ENCODE measurements at regions not wholly inside any gene's neighbourhood (a gene's known extent, or its start where the extent isn't known, plus 50 kb on each side); places are given as distances from the start of the nearest gene placed in this dataset.

DNA sequence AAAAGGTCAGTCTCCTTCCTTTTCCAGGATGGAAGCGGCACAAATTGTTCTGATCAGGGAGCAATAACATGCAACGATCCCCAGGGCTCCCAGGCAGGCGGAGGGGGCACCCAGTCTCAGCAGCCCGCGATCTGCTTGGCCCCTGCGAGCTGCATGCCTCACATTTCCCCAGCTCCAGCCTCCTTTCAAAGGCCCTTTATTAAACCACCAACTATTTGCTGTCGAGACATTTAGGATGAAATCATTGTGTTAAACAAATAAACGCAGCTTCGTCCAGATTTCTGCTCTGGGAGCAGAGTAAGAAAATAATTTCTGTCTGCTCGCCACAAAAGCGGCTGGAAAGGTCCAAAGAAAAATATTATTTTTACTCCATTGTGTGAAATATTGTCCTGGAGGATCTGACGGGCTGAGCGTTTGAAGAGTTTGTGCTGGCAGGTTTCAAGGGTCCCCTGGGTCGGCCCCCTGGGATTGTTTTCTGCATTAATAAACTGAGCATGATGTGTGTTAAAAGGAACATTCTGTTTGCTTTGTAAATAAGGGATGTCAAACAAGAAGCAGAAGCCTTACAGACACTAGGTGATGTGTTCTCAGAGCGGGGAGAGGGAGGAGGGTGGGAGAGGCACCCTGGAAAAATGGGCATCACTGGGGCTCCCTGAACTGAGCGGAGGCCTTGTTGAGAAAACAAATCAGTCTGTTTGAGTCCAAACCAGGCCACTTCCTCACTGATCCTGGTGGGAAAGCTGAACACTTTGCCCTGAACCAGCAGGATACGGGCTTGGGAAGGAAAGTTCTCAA lies 110.1 kb downstream of the FOXD1 start:
- no peak for DNase-seq

DNA sequence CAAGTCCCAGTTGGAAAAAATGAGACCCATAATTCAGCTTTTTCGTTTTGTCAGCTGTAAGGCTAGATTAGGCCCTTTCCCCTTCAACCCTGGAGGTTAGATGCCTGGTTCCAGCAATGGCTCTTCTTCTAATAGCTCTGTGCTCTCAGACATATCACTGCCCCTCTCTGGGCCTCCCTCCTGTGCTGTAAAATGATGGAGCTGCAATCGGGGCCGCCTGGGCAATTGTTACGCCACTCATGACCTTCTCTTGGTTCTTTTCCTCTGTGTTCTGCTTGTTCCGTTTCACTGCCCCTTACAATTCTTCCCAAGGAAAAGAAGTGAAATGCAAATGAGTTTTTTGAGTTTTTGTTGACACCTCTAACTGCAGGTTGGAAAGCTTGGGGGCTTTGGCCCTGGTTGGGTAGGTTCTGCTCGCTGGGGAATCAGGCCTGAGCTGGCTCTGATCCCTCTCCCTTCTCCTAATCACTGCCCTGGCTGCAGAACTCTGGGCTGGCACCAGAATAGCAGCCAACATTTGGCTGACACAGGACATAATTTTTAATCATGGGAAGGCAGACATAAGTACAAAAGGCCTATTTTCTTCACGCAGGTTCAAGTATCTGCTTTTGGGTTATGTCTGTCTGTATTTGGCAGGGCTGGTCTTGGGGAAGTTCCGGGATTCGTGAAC lies 110.9 kb downstream of the FOXD1 start:
- no peak for DNase-seq

DNA sequence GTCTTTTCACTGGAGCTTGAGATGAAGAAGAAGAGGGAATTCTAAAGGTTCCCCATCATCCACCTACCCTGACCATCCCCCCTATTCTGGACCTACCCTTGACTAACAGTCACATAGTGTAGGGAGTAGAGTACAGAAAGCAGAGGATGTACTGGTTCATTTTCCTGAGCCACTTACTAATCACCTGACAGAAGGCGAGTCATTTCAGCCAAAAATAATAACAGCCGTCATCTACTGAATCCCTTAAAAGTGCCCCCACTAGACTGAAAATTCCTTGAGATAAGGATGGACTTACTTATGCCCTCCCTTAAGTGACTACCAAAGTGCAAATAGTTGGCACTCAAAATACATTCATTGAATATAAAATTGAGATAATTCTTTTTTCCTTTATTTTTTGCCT lies 112.2 kb downstream of the FOXD1 start:
- DNase-seq: no peak

DNA sequence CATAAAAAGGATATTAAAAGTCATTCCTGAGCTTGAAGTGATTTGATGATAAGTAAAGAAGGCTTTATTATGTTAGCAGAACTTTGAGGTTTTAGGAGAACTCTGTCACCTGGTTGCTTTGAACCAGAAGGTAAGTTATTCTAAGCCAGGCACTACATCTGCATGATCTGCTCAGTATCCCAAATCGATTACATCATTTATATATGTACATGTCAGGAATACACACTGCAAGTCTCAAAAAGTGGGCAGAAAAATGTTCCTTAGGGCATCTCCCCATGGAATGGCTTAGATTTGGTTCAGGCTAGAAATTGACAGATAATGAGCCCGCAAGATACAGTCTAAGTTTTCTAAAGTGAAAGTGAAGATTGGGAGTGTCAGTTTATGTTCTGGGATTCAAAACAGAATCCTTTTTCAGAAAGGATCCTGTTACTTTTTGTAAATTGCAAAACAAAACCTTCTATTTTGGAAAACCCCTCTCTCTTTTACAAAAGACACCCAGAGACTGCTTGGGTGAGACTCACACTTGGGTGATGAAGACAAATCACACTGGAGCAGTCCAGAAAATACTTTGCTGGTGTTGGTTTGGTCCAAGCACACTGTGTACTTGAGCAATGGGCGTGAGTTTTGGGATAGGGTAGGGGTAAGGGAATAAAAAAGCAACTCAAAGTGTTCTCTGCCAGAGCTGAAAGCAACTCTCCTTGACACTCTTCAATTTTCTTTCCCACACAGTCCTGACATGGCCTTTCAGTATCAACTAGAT lies 114.5 kb downstream of the FOXD1 start:
- no peak for DNase-seq

DNA sequence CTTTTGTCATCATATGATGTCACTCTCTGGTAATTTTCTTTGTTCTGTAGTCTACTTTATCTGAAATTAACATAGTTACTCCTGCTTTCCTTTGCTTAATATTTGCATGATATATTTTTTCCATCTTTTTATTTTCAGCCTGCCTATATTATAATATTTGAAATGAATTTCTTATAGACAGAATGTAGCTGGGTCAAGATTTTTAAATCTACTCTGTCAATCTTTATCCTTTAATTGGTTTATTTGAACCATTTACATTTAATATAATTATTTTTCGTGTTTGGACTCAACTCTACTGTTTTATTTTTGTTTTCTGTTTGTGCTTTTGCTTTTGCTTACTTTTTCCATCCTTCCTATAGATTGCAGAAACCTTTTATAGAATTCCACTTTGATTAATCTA lies 118.0 kb downstream of the FOXD1 start:
- no peak for DNase-seq

DNA sequence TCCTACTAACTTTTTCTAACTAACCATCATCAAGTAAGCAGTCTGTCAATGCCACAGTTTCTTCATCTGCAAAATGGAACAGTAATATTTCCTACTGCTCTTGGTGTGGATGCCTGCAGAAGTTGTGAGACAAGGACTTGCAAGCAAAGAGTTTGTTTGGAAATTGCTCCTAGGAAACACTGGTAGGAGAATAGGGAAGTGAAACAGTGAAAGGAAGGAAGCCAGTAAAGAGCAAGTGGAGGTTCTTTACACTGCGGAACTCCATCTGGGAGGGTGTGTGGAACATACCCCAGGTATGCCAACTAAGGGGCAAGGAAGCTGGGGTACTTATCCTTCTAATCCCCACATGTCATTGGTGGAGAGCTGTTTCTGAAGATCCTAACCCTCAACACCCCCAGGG lies 119.9 kb downstream of the FOXD1 start:
- DNase-seq: no peak

DNA sequence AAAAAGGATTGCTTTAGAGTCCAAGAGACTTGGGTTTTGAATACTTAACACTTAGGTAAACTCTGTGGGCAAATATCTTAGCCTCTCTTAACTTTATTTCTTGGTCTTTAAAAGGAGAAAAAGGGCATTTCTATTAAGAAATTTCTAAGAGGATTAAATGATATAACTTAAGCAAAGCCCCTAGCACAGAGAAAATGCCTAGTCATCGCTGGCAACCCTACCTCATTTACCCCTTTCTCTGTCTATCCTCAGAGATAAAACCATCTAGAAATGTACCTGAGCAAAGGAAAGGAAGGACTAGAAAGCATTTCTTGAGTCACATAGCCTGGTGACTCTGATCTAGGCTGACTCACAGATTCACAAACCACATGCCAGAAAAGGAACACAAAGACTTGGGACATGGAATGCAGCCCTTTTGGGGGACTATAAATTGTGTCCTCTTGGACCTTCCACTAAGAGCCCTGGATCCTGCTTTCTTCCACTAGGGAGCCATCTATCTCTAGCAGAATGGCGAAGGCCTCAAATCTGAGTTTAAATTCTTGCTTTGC lies 120.6 kb downstream of the FOXD1 start:
- DNase-seq: no peak

DNA sequence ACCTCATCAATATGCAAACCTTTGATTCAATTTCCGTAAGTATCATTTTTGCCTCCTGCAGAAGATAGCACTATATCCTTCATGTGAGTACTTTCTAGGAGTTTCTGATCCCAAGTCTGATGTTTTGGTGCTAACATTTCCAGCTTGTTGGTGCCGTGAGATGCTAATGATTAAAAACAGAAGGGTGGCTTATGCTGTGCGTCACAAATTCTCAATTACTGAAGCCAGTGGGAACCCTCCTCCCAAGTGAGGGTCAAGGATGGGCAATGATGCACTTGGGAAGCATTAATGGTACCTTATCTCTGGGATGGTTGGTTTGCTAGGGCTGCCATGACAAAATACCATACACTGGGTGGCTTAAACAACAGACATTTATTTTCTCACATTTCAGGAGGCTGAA lies 123.0 kb downstream of the FOXD1 start:
- DNase-seq: no peak

DNA sequence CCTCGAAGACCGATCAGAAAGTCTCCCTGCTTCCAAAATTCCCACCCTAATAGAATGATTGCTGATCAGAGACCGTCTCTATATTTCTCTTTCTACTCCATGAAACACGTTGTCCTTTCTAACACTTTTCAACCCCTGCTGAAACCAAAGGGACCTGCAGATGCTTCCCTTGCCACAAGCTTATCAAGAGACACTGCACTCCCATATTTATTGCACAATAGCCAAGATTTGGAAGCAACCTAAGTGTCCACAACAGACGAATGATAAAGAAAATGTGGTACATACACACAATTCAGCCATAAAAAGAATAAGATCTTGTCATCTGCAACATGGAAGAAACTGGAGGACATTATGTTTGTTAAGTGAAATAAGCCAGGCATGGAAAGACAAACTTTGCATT lies 125.1 kb downstream of the FOXD1 start:
- no peak for DNase-seq

DNA sequence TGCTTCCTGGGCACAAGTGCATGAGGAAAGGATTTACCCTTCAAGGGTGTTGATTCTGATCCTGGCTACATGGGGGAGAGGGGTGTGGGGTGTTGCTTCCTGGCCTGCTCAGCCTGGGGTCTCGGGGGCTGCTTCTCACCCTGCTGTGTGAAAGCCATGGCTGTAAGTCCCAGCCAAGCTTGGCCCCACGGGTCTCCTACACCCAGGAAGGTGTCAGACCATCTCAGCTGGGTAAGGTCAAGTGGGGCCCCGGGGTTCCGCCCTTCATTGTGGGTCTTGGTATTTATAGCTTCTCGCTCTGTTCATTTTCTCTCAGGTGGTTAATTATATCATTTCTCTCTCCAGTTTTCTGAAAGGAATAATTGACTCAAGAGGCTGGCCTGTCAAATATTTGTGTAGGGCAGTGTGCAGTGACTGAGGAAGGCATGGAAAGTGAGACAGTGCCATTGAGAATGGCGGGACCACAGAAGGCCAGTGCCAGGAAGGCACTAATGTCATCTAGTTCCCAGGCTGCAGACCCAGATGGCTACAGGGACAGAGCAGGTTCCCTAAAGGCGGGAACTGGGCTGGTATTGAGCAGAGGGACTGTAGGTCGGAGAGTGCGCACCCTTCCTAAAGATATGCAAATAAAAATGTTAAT lies 126.0 kb downstream of the FOXD1 start:
- peak; percentile 86 for DNase-seq

DNA sequence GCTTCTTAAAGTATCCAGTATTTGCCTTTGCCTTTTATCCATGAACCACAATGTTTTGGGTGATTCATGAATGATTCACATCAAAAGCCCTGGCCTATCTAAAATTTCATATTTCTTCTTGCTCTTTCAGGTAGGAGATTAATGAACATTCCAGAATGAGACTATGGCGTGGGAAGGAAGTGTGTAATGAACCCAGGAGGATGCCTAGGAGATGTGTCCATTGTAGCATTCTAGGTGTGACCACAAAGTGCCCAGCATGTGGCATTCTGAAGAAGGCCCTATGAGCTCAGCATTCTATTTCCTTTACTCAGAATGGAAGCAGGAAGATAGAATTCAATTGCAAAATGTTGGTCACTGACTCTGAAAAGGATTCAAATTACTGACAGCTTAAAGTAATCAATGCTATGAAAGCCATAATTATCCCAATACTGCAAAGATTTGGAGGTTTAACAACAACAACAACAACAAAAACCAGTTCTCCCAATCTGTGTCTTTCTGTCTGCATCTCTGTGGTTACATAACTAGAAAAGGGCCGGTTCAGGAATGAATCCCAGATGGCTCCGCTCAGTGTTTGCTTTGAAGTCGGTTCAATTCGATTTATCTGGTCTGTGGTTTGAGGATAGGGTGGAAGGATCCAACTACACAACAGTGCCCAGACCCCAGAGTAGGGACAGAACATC lies 126.7 kb downstream of the FOXD1 start:
- peak; percentile 44 for DNase-seq

DNA sequence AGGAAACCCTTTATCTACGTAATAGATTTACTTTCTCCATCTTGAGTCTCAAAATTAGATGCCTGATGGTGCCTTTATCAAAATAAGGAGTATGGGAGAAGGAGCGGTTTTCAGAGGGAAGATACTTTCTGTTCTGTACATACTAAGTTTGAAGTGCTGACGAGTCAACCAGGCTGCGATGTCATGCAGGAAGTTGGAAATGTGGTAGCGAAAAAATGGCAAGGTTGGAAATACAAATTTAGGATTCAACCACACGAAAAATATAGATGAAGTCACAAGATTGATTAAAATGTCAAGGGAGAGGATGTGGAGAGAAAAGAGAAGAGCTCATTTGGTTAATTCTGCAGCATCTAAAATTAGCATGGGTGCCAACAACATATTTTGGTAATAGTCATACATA lies 129.5 kb downstream of the FOXD1 start:
- DNase-seq: no peak

DNA sequence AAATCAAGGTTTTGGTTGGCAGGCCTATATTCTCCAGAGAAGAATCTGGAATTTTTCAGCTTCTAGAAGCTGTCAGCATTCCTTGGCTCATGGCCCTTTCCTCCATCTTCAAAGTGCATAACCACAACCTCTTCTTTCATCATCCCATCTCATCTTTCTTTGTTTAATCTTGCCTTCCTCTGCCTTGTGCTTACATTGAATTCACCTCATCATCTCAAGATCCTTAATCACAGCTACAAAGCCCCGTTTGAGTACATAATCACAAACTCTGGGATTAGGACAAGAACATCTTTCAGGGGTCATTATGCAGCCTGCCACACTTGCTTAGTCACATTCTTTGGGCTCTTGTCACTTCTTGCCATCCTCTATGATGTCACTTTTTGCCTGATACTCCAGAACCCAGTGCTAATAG lies 130.3 kb downstream of the FOXD1 start:
- DNase-seq: no peak

DNA sequence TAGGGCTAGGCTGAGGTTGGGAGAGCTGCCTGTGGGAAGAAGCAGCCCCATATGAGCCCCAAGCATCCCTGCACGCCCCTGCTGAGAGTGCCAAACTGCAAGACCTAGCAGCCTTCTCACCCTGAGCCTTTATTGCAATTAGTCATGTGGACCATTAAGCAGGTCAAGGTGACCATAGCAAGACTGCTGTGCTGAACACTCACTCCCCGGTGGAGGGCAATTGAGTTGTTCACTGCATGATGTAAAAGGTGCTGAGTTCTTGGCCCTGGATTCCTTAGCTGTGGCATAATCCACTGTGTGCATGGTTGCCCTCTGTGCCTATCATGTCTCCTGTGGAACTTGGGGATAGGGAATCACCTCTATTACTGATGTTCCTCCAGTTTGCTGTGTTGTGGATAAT lies 131.1 kb downstream of the FOXD1 start:
- no peak for DNase-seq

DNA sequence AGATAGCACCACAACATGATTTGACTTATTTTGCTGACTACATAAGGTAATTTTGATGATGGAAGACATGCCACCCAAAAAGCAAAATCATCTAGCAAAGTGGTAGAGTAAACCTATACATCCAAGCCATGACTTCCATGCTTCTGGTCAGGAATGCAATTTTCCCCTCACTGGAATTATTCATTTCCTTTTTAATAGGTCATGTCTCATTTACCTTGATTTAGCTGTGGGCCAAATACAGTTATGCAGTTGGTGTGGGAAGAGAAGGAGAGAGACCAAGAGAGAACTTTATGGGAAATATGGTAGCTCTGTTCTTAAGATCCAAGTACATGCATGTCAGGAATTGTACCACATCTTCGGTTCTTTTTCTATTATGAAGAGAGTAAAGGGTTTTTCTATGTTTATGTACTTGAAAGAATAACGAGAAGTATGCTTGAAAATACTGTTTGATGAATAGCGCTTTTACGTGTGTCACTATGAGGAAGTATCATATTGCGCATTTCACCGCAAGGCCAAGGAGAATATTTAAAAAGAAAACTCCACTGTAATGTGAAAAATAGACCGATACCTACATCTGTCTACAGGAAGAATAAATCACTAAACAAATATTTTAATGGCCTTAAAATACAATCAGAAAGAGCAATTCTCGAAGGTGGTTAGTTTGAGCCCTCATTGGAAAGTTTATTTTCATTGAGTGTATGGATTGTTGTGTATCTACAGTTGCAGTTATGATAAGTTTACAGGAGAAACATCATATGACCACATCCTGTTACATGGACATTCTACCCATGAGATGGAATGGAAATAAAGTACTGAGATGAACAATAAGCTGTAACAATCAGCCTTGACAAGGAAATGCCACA lies 134.0 kb downstream of the FOXD1 start:
- no peak for DNase-seq

DNA sequence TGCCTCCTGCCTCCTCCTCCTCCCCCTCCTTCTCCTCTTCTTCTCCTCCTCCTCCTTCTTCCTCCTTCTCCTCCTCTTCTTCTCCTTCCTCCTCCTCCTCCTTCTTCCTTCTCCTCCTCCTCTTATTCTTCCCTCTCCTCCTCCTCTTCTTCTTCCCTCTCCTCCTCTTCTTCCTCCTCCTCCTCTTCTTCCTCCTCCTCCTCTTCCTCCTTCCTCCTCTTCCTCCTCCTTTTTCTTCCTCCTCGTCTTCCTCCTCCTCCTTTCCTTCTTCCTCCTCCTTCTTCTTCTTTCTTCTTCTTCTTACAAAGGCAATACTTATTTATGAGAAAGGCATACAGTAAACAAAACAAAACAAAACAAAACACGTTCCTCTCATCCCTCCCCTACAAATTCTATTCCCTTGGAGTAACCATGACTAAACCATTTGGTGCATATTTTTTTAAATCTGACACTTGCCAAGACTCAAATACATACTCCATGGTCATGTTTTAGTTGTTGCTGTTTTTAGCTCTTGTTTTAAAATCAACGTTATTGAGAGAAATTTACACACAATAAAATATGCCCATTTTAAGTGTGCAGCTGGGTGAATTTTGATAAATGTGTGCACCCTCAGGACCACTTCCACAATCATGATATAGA lies 135.6 kb downstream of the FOXD1 start:
- no peak for DNase-seq

DNA sequence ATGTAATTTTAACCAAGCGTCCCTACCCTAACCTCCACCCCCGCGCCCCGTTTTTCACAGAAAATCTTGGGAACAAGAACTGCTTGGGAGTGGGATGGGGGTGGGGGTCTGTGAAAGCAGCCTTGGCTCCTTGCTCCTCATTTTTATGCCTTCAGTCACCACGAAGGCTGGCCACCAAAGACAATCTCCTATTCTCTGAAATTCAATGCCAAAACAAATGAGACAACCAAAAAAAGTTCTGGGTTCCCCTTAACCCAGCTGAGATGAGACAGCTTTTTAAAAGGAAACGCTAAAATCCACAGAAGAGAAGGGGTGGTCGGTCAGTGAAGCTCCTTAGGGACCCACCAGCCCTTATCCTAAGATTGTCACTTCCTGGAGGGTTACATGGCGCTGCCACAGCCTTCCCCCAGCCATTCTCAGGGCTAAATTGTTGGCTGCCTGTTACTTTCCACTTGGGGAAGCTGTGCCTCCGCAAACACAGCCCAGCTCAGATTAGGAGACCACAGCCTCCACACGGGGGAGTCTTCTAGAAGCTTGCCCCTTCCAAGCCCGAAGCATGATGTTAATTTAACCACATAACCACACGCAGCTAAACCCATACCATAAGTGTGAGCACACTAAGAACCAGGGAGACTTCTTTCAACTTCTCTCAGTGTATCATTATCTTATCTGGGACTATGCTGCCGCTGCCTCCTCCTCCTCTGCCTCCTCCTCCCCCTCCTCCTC lies 136.3 kb downstream of the FOXD1 start:
- no peak for DNase-seq

DNA sequence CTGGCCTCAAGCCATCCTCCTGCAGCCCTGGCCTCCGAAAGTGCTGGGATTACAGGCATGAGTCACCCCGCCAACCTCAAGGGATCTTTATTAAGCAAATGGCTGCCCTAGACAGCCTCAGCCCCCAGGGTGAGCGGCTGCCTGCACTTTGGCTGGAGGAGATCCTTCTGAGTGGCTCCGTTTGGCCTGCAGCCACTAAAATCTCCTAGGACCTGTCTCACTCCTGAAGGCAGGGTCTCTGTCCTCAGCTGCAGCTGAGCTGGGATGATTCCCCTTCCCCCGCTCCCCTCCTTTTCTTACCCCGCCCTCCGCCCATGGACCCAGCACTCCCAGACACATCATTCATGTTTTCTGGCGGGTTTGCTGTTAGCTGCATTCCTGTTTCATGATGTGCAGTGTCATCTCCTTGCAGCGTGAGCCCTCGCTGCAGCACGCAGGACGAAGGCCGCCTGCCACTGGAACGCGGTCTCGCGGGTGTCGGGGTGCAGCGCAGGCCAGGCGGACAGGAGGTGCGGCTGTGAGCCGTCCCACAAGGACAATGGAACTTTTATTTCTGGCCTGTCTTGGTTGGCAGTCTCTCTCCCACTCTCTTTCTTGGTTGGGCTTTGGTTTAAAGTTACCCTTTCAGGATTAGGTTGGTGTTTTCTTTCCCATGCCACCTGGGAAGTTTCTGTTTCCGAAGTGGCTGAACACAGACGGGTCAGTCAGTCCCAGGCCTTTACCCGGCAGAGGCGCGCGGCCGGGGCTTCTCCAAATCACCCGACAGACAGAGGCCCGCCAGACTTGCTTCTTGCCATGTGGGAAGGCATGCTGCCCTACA lies 137.1 kb downstream of the FOXD1 start:
- no peak for DNase-seq

DNA sequence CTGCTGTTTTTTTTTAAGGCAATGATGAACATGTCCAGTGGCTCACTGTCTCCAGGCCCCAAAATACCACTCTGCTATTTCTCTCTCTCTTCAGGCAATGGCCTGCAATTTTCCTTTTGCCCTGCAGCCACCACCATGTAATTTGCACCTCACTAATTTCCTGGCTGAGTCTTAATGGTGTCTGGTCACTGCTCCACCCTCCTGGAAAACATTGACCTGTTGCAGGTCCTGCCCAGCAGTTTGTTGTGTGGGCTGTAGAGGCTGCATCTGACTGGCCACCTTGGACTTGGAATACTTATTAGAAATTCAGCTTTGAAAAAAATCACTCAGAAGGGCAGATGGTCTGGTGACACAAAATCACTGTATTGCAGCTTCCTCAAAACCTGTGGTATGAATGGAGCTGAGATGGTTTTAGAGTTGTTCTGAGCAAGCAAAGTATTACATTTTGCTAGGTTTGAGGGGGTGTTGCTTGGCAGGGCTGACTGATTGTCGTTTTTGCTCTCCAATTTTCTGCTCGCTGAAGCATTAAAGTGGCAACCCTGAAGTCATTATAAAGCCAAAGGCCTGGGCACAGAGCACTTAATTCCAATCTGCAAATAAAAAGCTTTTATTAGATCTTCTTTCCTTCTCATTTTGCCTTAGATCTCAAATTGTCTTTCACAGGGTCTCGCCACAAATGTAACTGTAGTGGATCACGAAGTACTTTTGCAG lies 134.8 kb downstream of the TMEM174 start:
- DNase-seq: no peak

Data from NCI-H2029 (cell line).